Fibroblast of pulmonary artery (primary cell): ENCODE measurements at regions not wholly inside any gene's neighbourhood (a gene's known extent, or its start where the extent isn't known, plus 50 kb on each side); places are given as distances from the start of the nearest gene placed in this dataset.

Experiments used
- DNase-seq: peaks from one replicate; pipeline ENCODE4 v3.0.0-alpha.2; 2010; ENCODE audit warnings: low read depth
- H3K4me3 ChIP-seq: replicated peaks from 2 replicates; pipeline ENCODE4 v1.5.1; 2011; ENCODE audit warnings: low read depth, mild to moderate bottlenecking, control low read depth, low read length, moderate library complexity
- CTCF ChIP-seq: IDR thresholded peaks from 2 replicates; pipeline ENCODE4 v1.5.1; 2011; ENCODE audit warnings: mild to moderate bottlenecking, control low read depth, low read length, inconsistent platforms; ENCODE audit errors: missing control alignments

- no peak for DNase-seq
- no peak for TF ChIP-seq CTCF
- H3K4me3 ChIP-seq, result no peak overlapping the region
These were observed 264.1 kb upstream of the SPRY2 start for GRCh38 chr13:80605011-80605410.

GRCh38 chr13:80604098-80604497 lies 263.2 kb upstream of the SPRY2 start:
- TF ChIP-seq CTCF, result peak; percentile 37
- DNase-seq, result peak; percentile 52
- no peak overlapping the region for H3K4me3 ChIP-seq

GRCh38 chr13:80603351-80603750 lies 262.4 kb upstream of the SPRY2 start:
- H3K4me3 ChIP-seq, result no peak overlapping the region
- peak; percentile 22 for DNase-seq
- TF ChIP-seq CTCF, result no peak

- no peak for TF ChIP-seq CTCF
- DNase-seq, result no peak
- no peak overlapping the region for H3K4me3 ChIP-seq
These were observed 258.8 kb upstream of the SPRY2 start for GRCh38 chr13:80599765-80600164.

- no peak overlapping the region for H3K4me3 ChIP-seq
- no peak for DNase-seq
- no peak for TF ChIP-seq CTCF
These were observed 257.3 kb upstream of the SPRY2 start for GRCh38 chr13:80598189-80598588.

- no peak for DNase-seq
- TF ChIP-seq CTCF, result no peak
- no peak overlapping the region for H3K4me3 ChIP-seq
These were observed 251.2 kb upstream of the SPRY2 start for GRCh38 chr13:80591976-80592740.

- no peak for TF ChIP-seq CTCF
- no peak for DNase-seq
- no peak overlapping the region for H3K4me3 ChIP-seq
These were observed 249.6 kb upstream of the SPRY2 start for GRCh38 chr13:80590551-80590950.
